ENCODE measurements at regions not wholly inside any gene's neighbourhood (a gene's known extent, or its start where the extent isn't known, plus 50 kb on each side); places are given as distances from the start of the nearest gene placed in this dataset.

- DNase-seq (ENCODE audit: low read depth) = peak; percentile 21
Measured at GRCh38 chr13:38606699-38607535, 80.0 kb upstream of the FREM2 start.

- no peak for DNase-seq (ENCODE audit: low read depth)
Measured at GRCh38 chr13:38617936-38618335, 68.9 kb upstream of the FREM2 start.

- DNase-seq (ENCODE audit: low read depth) = no peak
Measured at GRCh38 chr13:38618336-38618735, 68.5 kb upstream of the FREM2 start.

- no peak for DNase-seq (ENCODE audit: low read depth)
Measured at GRCh38 chr13:38618881-38619280, 68.0 kb upstream of the FREM2 start.

GRCh38 chr13:38620876-38621275 lies 66.0 kb upstream of the FREM2 start:
- no peak for DNase-seq (ENCODE audit: low read depth)

- no peak for DNase-seq (ENCODE audit: low read depth)
Measured at GRCh38 chr13:38624822-38625221, 62.1 kb upstream of the FREM2 start.

- no peak for DNase-seq (ENCODE audit: low read depth)
Measured at GRCh38 chr13:38628554-38628953, 58.3 kb upstream of the FREM2 start.

GRCh38 chr13:38630780-38631179 lies 56.1 kb upstream of the FREM2 start:
- no peak for DNase-seq (ENCODE audit: low read depth)

GRCh38 chr13:38635030-38635429 lies 51.8 kb upstream of the FREM2 start:
- no peak for DNase-seq (ENCODE audit: low read depth)

- DNase-seq (ENCODE audit: low read depth) = no peak
Measured at GRCh38 chr13:38636073-38636472, 50.8 kb upstream of the FREM2 start.

- no peak for DNase-seq (ENCODE audit: low read depth)
Measured at GRCh38 chr13:38636761-38637160, 50.1 kb upstream of the FREM2 start.

Measured in RPMI7951 (cell line).